C4-2B (cell line): ENCODE measurements at regions not wholly inside any gene's neighbourhood (a gene's known extent, or its start where the extent isn't known, plus 50 kb on each side); places are given as distances from the start of the nearest gene placed in this dataset.

Experiments used
- H3K27ac ChIP-seq: fragments of 450-650 bp; 2 replicates; pipeline ENCODE4 v1.5.1; 2017
- CTCF ChIP-seq: fragments of 450-650 bp; conservative IDR thresholded peaks from 2 replicates; pipeline ENCODE4 v1.5.1; 2017; ENCODE audit warnings: mild to moderate bottlenecking
- ZFX ChIP-seq: fragments of 450-650 bp; IDR thresholded peaks from 2 replicates; pipeline ENCODE4 v1.6.1; 2017

- TF ChIP-seq CTCF: peak; percentile 32
- no peak for TF ChIP-seq ZFX
- H3K27ac ChIP-seq: no peak overlapping the region
These were observed 176.3 kb upstream of the TCERG1L start for GRCh38 chr10:131487822-131488221.

GRCh38 chr10:131490991-131491594, 179.6 kb upstream of the TCERG1L start:
- H3K27ac ChIP-seq: no peak overlapping the region
- TF ChIP-seq ZFX (no peak), CTCF (no peak)

- no peak overlapping the region for H3K27ac ChIP-seq
- no peak for TF ChIP-seq CTCF
- TF ChIP-seq ZFX: no peak
These were observed 180.8 kb upstream of the TCERG1L start for GRCh38 chr10:131492211-131492857.

GRCh38 chr10:131493432-131493831, 181.9 kb upstream of the TCERG1L start:
- TF ChIP-seq CTCF (no peak), ZFX (no peak)
- no peak overlapping the region for H3K27ac ChIP-seq

- TF ChIP-seq CTCF (no peak), ZFX (no peak)
- no peak overlapping the region for H3K27ac ChIP-seq
These were observed 182.9 kb upstream of the TCERG1L start for GRCh38 chr10:131494451-131494850.

GRCh38 chr10:131495224-131495623, 183.7 kb upstream of the TCERG1L start:
- TF ChIP-seq ZFX (no peak), CTCF (no peak)
- H3K27ac ChIP-seq: no peak overlapping the region

GRCh38 chr10:131495892-131496291, 184.4 kb upstream of the TCERG1L start:
- no peak overlapping the region for H3K27ac ChIP-seq
- TF ChIP-seq ZFX: no peak
- no peak for TF ChIP-seq CTCF
